ENCODE measurements at regions not wholly inside any gene's neighbourhood (a gene's known extent, or its start where the extent isn't known, plus 50 kb on each side); places are given as distances from the start of the nearest gene placed in this dataset.
A peak's percentile ranks its signal among the peaks of the same experiment; 100 is the strongest.

DNA sequence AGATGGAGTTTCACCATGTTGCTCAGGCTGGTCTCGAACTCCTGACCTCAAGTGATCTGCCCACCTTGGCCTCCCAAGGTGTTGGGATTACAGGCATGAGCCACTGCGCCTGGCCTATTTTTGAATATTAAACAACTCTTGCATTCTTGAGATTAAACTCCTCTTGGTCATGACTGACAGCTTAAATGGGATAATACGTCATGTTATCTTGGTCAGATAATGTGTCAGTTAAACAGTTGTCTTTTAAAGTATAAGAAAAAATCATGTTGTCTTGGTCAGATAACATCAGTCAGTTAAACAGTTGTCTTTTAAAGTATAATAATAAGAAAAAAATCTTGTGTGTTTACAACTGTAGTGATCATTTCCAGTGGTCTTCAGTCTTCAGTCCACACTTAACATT is 73.6 kb upstream of the SYPL1 start:
- Histone ChIP-seq H3K18ac (ENCODE audit: low read length) (no peak overlapping the region), H2BK5ac (ENCODE audit: low read depth, low read length, poor library complexity) (no peak overlapping the region), H4K8ac (ENCODE audit: low read depth, low read length) (no peak overlapping the region), H3K36me3 (ENCODE audit: control insufficient read depth in 1 of 2, insufficient read depth in 2 of 2, low read length in 2 of 2) (no peaks in the 10 kb centered on the region), H2BK12ac (ENCODE audit: low read length) (no peak overlapping the region), H3K4me3 (ENCODE audit: low read depth, low read length) (no peak overlapping the region), H2AK5ac (ENCODE audit: low read length) (no peak overlapping the region), H2BK120ac (ENCODE audit: insufficient read depth, low read length, poor library complexity) (no peak overlapping the region), H3K27me3 (ENCODE audit: insufficient read depth, low read length) (no peaks in the 10 kb centered on the region), H3K27ac (ENCODE audit: low read depth, low read length) (no peak overlapping the region), H3K79me1 (ENCODE audit: low read length) (no peaks in the 10 kb centered on the region), H3K4me1 (ENCODE audit: control insufficient read depth in 1 of 2, insufficient read depth in 2 of 2, low read length in 2 of 2) (no peaks in the 10 kb centered on the region), H4K91ac (ENCODE audit: low read depth, low read length) (no peak overlapping the region), H3K23ac (ENCODE audit: low read length) (no peak overlapping the region), H3K79me2 (ENCODE audit: control insufficient read depth, insufficient read depth, low read length, poor library complexity) (no peaks in the 10 kb centered on the region), H3K9me3 (ENCODE audit: insufficient read depth, low read depth, low read length) (peaks cover 2% of the 10 kb centered on the region), H3K4ac (ENCODE audit: low read depth, low read length) (no peak overlapping the region), H3K14ac (ENCODE audit: low read length) (no peak overlapping the region), H3K9ac (ENCODE audit: low read length) (no peak overlapping the region), H4K12ac (ENCODE audit: low read depth, low read length) (no peak overlapping the region), H3K4me2 (ENCODE audit: low read length) (no peak overlapping the region), H2AFZ (ENCODE audit: insufficient read depth, low read length, poor library complexity) (no peak overlapping the region)
- peak in 1 of 2 donors; percentile 31 for DNase-seq
- WGBS (ENCODE audit: extremely low coverage, insufficient coverage, insufficient read length): no CpG with 5 or more reads among the region's 3 CpGs

DNA sequence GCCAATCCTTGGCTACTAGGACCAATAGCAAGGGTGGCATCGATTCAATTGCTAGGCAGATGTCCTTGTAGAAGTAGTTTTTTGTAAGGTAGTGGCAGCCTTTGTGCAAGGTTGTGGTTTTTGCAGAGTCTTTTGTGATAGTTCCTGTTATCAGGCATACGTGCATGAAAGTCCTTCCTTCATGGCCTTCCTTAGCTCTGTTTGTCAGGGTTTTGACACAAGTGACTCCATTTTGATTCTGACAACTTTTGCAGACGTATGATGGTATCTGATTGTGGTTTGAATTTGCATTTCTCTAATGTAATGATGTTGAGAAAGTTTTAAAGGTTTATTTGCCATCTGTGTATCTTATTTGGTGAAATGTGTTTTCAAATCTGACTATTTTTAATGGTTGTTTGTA is 71.8 kb upstream of the SYPL1 start:
- H3K9ac ChIP-seq (ENCODE audit: low read length): no peak overlapping the region
- H3K4me2 ChIP-seq (ENCODE audit: low read length): no peak overlapping the region
- no peak overlapping the region for H3K23ac ChIP-seq (ENCODE audit: low read length)
- DNase-seq: no peak
- H4K12ac ChIP-seq (ENCODE audit: low read depth, low read length): no peak overlapping the region
- H3K4me1 ChIP-seq (ENCODE audit: control insufficient read depth in 1 of 2, insufficient read depth in 2 of 2, low read length in 2 of 2): peaks cover 0 to 2% of the 10 kb centered on the region in 2 experiments
- no peak overlapping the region for H2AK5ac ChIP-seq (ENCODE audit: low read length)
- peaks cover 2% of the 10 kb centered on the region for H3K9me3 ChIP-seq (ENCODE audit: insufficient read depth, low read depth, low read length)
- no peak overlapping the region for H3K27ac ChIP-seq (ENCODE audit: low read depth, low read length)
- no peak overlapping the region for H4K91ac ChIP-seq (ENCODE audit: low read depth, low read length)
- no peak overlapping the region for H3K14ac ChIP-seq (ENCODE audit: low read length)
- no peak overlapping the region for H2BK120ac ChIP-seq (ENCODE audit: insufficient read depth, low read length, poor library complexity)
- H3K4me3 ChIP-seq (ENCODE audit: low read depth, low read length): no peak overlapping the region
- H3K79me1 ChIP-seq (ENCODE audit: low read length): no peaks in the 10 kb centered on the region
- no peak overlapping the region for H2BK12ac ChIP-seq (ENCODE audit: low read length)
- no peak overlapping the region for H2BK5ac ChIP-seq (ENCODE audit: low read depth, low read length, poor library complexity)
- H3K79me2 ChIP-seq (ENCODE audit: control insufficient read depth, insufficient read depth, low read length, poor library complexity): no peaks in the 10 kb centered on the region
- no peak overlapping the region for H3K18ac ChIP-seq (ENCODE audit: low read length)
- no CpG with 5 or more reads among the region's 3 CpGs for WGBS (ENCODE audit: extremely low coverage, insufficient coverage, insufficient read length)
- no peak overlapping the region for H4K8ac ChIP-seq (ENCODE audit: low read depth, low read length)
- H3K36me3 ChIP-seq (ENCODE audit: control insufficient read depth in 1 of 2, insufficient read depth in 2 of 2, low read length in 2 of 2): no peaks in the 10 kb centered on the region
- H3K4ac ChIP-seq (ENCODE audit: low read depth, low read length): no peak overlapping the region
- H3K27me3 ChIP-seq (ENCODE audit: insufficient read depth, low read length): no peaks in the 10 kb centered on the region
- no peak overlapping the region for H2AFZ ChIP-seq (ENCODE audit: insufficient read depth, low read length, poor library complexity)

- Histone ChIP-seq H3K4me2 (ENCODE audit: low read length) (no peak overlapping the region), H3K4me1 (ENCODE audit: control insufficient read depth in 1 of 2, insufficient read depth in 2 of 2, low read length in 2 of 2) (peaks cover 0 to 2% of the 10 kb centered on the region in 2 experiments), H2BK120ac (ENCODE audit: insufficient read depth, low read length, poor library complexity) (no peak overlapping the region), H2BK5ac (ENCODE audit: low read depth, low read length, poor library complexity) (no peak overlapping the region), H4K91ac (ENCODE audit: low read depth, low read length) (no peak overlapping the region), H3K14ac (ENCODE audit: low read length) (no peak overlapping the region), H4K12ac (ENCODE audit: low read depth, low read length) (no peak overlapping the region), H3K4me3 (ENCODE audit: low read depth, low read length) (no peak overlapping the region), H3K79me2 (ENCODE audit: control insufficient read depth, insufficient read depth, low read length, poor library complexity) (no peaks in the 10 kb centered on the region), H3K27me3 (ENCODE audit: insufficient read depth, low read length) (no peaks in the 10 kb centered on the region), H3K36me3 (ENCODE audit: control insufficient read depth in 1 of 2, insufficient read depth in 2 of 2, low read length in 2 of 2) (no peaks in the 10 kb centered on the region), H2AK5ac (ENCODE audit: low read length) (no peak overlapping the region), H3K27ac (ENCODE audit: low read depth, low read length) (no peak overlapping the region), H3K9me3 (ENCODE audit: insufficient read depth, low read depth, low read length) (peaks cover 2% of the 10 kb centered on the region), H2AFZ (ENCODE audit: insufficient read depth, low read length, poor library complexity) (no peak overlapping the region), H3K79me1 (ENCODE audit: low read length) (no peaks in the 10 kb centered on the region), H3K9ac (ENCODE audit: low read length) (no peak overlapping the region), H3K18ac (ENCODE audit: low read length) (no peak overlapping the region), H4K8ac (ENCODE audit: low read depth, low read length) (no peak overlapping the region), H3K4ac (ENCODE audit: low read depth, low read length) (no peak overlapping the region), H2BK12ac (ENCODE audit: low read length) (no peak overlapping the region), H3K23ac (ENCODE audit: low read length) (no peak overlapping the region)
- WGBS (ENCODE audit: extremely low coverage, insufficient coverage, insufficient read length): no CpG with 5 or more reads among the region's 1 CpG
- DNase-seq: no peak
These were observed 70.8 kb upstream of the SYPL1 start for GRCh38 chr7:106182904-106183303.

DNA sequence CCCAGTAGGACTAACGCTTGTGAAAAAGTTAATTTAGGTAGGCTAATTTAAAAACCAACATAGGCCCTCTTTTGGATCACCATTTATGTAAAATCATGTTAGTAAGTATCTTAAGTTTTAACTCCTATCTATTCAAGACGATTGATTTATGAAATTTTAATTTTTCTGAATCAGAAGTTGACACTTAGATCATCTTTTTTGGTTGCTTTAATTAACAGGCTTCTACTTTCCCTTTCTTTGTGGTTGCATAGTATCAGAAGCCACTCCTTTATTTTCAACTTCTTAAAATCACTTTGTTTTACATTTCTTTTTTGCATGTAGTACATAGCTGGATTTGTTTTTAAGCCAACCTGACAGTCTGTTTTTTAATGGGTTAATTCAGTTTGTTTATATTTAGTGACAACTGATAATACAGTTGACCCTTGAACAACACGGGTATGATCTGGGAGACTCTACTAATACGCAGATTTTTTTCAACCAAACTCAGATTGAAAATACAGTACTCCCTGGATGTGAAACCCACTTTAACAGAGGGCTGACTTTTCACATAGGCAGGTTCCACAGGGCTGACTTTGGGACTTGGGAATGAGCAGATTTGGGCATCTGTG is 69.7 kb upstream of the SYPL1 start:
- no peak overlapping the region for H3K18ac ChIP-seq (ENCODE audit: low read length)
- H2BK5ac ChIP-seq (ENCODE audit: low read depth, low read length, poor library complexity): no peak overlapping the region
- H2AK5ac ChIP-seq (ENCODE audit: low read length): no peak overlapping the region
- H4K12ac ChIP-seq (ENCODE audit: low read depth, low read length): no peak overlapping the region
- peaks cover 2% of the 10 kb centered on the region for H3K9me3 ChIP-seq (ENCODE audit: insufficient read depth, low read depth, low read length)
- H3K27ac ChIP-seq (ENCODE audit: low read depth, low read length): no peak overlapping the region
- no peaks in the 10 kb centered on the region for H3K79me2 ChIP-seq (ENCODE audit: control insufficient read depth, insufficient read depth, low read length, poor library complexity)
- H2BK12ac ChIP-seq (ENCODE audit: low read length): no peak overlapping the region
- no peak overlapping the region for H3K4me2 ChIP-seq (ENCODE audit: low read length)
- no peaks in the 10 kb centered on the region for H3K27me3 ChIP-seq (ENCODE audit: insufficient read depth, low read length)
- H3K4ac ChIP-seq (ENCODE audit: low read depth, low read length): no peak overlapping the region
- peaks cover 0 to 2% of the 10 kb centered on the region in 2 experiments for H3K4me1 ChIP-seq (ENCODE audit: control insufficient read depth in 1 of 2, insufficient read depth in 2 of 2, low read length in 2 of 2)
- WGBS (ENCODE audit: extremely low coverage, insufficient coverage, insufficient read length): no CpG with 5 or more reads among the region's 4 CpGs
- no peak overlapping the region for H3K4me3 ChIP-seq (ENCODE audit: low read depth, low read length)
- H3K23ac ChIP-seq (ENCODE audit: low read length): no peak overlapping the region
- H2BK120ac ChIP-seq (ENCODE audit: insufficient read depth, low read length, poor library complexity): no peak overlapping the region
- no peak overlapping the region for H2AFZ ChIP-seq (ENCODE audit: insufficient read depth, low read length, poor library complexity)
- no peak overlapping the region for H4K91ac ChIP-seq (ENCODE audit: low read depth, low read length)
- no peak overlapping the region for H3K14ac ChIP-seq (ENCODE audit: low read length)
- H3K36me3 ChIP-seq (ENCODE audit: control insufficient read depth in 1 of 2, insufficient read depth in 2 of 2, low read length in 2 of 2): no peaks in the 10 kb centered on the region
- no peak overlapping the region for H3K9ac ChIP-seq (ENCODE audit: low read length)
- H4K8ac ChIP-seq (ENCODE audit: low read depth, low read length): no peak overlapping the region
- DNase-seq: no peak
- H3K79me1 ChIP-seq (ENCODE audit: low read length): no peaks in the 10 kb centered on the region
